ENCODE measurements at regions not wholly inside any gene's neighbourhood (a gene's known extent, or its start where the extent isn't known, plus 50 kb on each side); places are given as distances from the start of the nearest gene placed in this dataset.

DNA sequence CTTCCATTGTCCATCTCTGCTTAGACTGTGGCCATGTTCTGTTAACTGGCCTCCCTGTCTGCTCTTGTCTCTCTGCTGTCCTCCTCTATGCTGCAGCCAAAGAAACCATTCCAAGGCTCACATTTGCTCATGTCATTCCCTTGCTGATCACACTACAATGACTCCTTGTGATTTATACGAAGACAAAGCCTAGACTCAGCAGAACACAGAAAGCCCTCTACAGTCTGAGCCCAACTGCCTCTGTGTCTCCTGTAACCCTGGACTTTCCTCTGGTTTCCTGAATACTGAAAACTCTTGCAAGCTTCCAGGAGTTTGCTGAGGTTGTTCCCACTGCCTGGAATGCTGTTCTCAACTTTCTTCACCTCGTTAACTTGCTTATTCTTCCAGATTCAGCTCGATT lies 191.8 kb downstream of the TMEM38B start:
- no peak overlapping the region for H3K9ac ChIP-seq (ENCODE audit: control insufficient read depth, extremely low read depth, insufficient read depth, low read length)
- no peak overlapping the region for H3K4me2 ChIP-seq (ENCODE audit: control insufficient read depth, extremely low read depth, insufficient read depth, low read depth, low read length)
- H3K4me3 ChIP-seq (ENCODE audit: control insufficient read depth in 2 of 3, extremely low read depth in 1 of 3, insufficient read depth in 2 of 3, low read depth in 1 of 3, low read length in 3 of 3) = no peak overlapping the region
- H3K9me3 ChIP-seq (ENCODE audit: control insufficient read depth, low read depth, low read length) = no peaks in the 10 kb centered on the region
- H3K27ac ChIP-seq (ENCODE audit: control insufficient read depth, insufficient read depth, low read length) = no peak overlapping the region
- no peaks in the 10 kb centered on the region for H4K20me1 ChIP-seq (ENCODE audit: control insufficient read depth, extremely low read depth, insufficient read depth, low read length)
- FAIRE-seq (no peak), DNase-seq (ENCODE audit: low read depth, low spot score) (no peak)
- H3K79me2 ChIP-seq (ENCODE audit: control insufficient read depth, insufficient read depth, low read length) = no peaks in the 10 kb centered on the region
- no peak overlapping the region for H2AFZ ChIP-seq (ENCODE audit: control insufficient read depth, low read length)
- dilution Hi-C loops (cut with MboI; ENCODE audit: extremely low pct_ligation_motif_present, low sequenced_read_pairs) = no loop called here
- no peaks in the 10 kb centered on the region for H3K4me1 ChIP-seq (ENCODE audit: control insufficient read depth, extremely low read depth, insufficient read depth, low read length)
- TF ChIP-seq EZH2 (IDR thresholded peaks at IDR 0.05; ENCODE audit: low read length) = no peak
- TF ChIP-seq, protein P1, sequence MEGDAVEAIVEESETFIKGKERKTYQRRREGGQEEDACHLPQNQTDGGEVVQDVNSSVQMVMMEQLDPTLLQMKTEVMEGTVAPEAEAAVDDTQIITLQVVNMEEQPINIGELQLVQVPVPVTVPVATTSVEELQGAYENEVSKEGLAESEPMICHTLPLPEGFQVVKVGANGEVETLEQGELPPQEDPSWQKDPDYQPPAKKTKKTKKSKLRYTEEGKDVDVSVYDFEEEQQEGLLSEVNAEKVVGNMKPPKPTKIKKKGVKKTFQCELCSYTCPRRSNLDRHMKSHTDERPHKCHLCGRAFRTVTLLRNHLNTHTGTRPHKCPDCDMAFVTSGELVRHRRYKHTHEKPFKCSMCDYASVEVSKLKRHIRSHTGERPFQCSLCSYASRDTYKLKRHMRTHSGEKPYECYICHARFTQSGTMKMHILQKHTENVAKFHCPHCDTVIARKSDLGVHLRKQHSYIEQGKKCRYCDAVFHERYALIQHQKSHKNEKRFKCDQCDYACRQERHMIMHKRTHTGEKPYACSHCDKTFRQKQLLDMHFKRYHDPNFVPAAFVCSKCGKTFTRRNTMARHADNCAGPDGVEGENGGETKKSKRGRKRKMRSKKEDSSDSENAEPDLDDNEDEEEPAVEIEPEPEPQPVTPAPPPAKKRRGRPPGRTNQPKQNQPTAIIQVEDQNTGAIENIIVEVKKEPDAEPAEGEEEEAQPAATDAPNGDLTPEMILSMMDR (optimal IDR thresholded peaks at IDR 0.05 in 1 of 3, IDR thresholded peaks at IDR 0.05 in 1 of 3, conservative IDR thresholded peaks at IDR 0.05 in 1 of 3; ENCODE audit: extremely low read depth in 1 of 3, insufficient read depth in 2 of 3, low read length in 3 of 3) = no peak
- no peaks in the 10 kb centered on the region for H3K36me3 ChIP-seq (ENCODE audit: control insufficient read depth in 2 of 2, extremely low read depth in 1 of 2, insufficient read depth in 2 of 2, low read length in 2 of 2)
- no peaks in the 10 kb centered on the region for H3K27me3 ChIP-seq (ENCODE audit: control insufficient read depth, extremely low read depth, insufficient read depth, low read length)
- no peaks in the 10 kb centered on the region for H3K9me1 ChIP-seq (ENCODE audit: control insufficient read depth, extremely low read depth, insufficient read depth, low read length)

GRCh38 chr9:105887679-105888078 lies 193.3 kb downstream of the TMEM38B start:
- H3K9ac ChIP-seq (ENCODE audit: control insufficient read depth, extremely low read depth, insufficient read depth, low read length) = no peak overlapping the region
- H3K79me2 ChIP-seq (ENCODE audit: control insufficient read depth, insufficient read depth, low read length) = no peaks in the 10 kb centered on the region
- no peaks in the 10 kb centered on the region for H3K4me1 ChIP-seq (ENCODE audit: control insufficient read depth, extremely low read depth, insufficient read depth, low read length)
- dilution Hi-C loops (cut with MboI; ENCODE audit: extremely low pct_ligation_motif_present, low sequenced_read_pairs) = no loop called here
- no peak for FAIRE-seq
- peaks cover 4% of the 10 kb centered on the region for H3K27me3 ChIP-seq (ENCODE audit: control insufficient read depth, extremely low read depth, insufficient read depth, low read length)
- H3K4me3 ChIP-seq (ENCODE audit: control insufficient read depth in 2 of 3, extremely low read depth in 1 of 3, insufficient read depth in 2 of 3, low read depth in 1 of 3, low read length in 3 of 3) = no peak overlapping the region
- no peak overlapping the region for H3K4me2 ChIP-seq (ENCODE audit: control insufficient read depth, extremely low read depth, insufficient read depth, low read depth, low read length)
- no peaks in the 10 kb centered on the region for H3K9me3 ChIP-seq (ENCODE audit: control insufficient read depth, low read depth, low read length)
- TF ChIP-seq, protein P1 (optimal IDR thresholded peaks at IDR 0.05 in 1 of 3, IDR thresholded peaks at IDR 0.05 in 1 of 3, conservative IDR thresholded peaks at IDR 0.05 in 1 of 3; ENCODE audit: extremely low read depth in 1 of 3, insufficient read depth in 2 of 3, low read length in 3 of 3) = no peak
- no peak for TF ChIP-seq EZH2 (IDR thresholded peaks at IDR 0.05; ENCODE audit: low read length)
- H3K9me1 ChIP-seq (ENCODE audit: control insufficient read depth, extremely low read depth, insufficient read depth, low read length) = no peaks in the 10 kb centered on the region
- H3K27ac ChIP-seq (ENCODE audit: control insufficient read depth, insufficient read depth, low read length) = no peak overlapping the region
- H2AFZ ChIP-seq (ENCODE audit: control insufficient read depth, low read length) = no peak overlapping the region
- DNase-seq (ENCODE audit: low read depth, low spot score) = no peak
- H4K20me1 ChIP-seq (ENCODE audit: control insufficient read depth, extremely low read depth, insufficient read depth, low read length) = no peaks in the 10 kb centered on the region
- H3K36me3 ChIP-seq (ENCODE audit: control insufficient read depth in 2 of 2, extremely low read depth in 1 of 2, insufficient read depth in 2 of 2, low read length in 2 of 2) = no peaks in the 10 kb centered on the region
